HG03442 (cell line): ENCODE measurements at regions not wholly inside any gene's neighbourhood (a gene's known extent, or its start where the extent isn't known, plus 50 kb on each side); places are given as distances from the start of the nearest gene placed in this dataset.

Experiments used
- ATAC-seq: cut with Tn5 transposase; IDR thresholded peaks from one replicate; pipeline ENCODE4 v1.9.1; 2021; ENCODE audit warnings: mild to moderate bottlenecking, moderate library complexity; ENCODE audit not compliant: unreplicated experiment

- ATAC-seq = no peak
These were observed 291.0 kb downstream of the BRD1 start for GRCh38 chr22:49536571-49537131.

- ATAC-seq = no peak
These were observed 292.0 kb downstream of the BRD1 start for GRCh38 chr22:49535527-49536125.

GRCh38 chr22:49535126-49535525, 292.5 kb downstream of the BRD1 start:
- no peak for ATAC-seq

- no peak for ATAC-seq
These were observed 293.3 kb downstream of the BRD1 start for GRCh38 chr22:49534386-49534785.

DNA sequence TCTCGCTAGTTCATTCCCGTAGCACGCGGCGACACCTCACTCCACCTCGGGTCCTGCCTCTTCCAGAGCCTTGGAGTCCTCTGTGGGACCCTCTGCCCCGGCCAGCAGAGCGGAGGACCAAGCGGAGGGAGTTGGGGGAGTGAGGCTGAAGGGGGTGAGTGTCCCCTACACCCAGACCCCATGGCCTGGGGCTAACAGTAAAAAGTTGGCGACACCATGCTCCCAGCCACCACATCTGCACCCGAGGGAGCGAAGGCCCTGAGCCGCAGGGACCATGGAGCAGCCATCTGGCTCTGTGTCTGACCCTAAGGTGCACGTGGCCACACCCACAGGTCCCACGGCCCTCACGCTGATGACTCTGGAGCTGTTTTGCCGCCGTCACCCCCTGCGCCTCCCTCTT, 293.8 kb downstream of the BRD1 start:
- ATAC-seq = no peak

DNA sequence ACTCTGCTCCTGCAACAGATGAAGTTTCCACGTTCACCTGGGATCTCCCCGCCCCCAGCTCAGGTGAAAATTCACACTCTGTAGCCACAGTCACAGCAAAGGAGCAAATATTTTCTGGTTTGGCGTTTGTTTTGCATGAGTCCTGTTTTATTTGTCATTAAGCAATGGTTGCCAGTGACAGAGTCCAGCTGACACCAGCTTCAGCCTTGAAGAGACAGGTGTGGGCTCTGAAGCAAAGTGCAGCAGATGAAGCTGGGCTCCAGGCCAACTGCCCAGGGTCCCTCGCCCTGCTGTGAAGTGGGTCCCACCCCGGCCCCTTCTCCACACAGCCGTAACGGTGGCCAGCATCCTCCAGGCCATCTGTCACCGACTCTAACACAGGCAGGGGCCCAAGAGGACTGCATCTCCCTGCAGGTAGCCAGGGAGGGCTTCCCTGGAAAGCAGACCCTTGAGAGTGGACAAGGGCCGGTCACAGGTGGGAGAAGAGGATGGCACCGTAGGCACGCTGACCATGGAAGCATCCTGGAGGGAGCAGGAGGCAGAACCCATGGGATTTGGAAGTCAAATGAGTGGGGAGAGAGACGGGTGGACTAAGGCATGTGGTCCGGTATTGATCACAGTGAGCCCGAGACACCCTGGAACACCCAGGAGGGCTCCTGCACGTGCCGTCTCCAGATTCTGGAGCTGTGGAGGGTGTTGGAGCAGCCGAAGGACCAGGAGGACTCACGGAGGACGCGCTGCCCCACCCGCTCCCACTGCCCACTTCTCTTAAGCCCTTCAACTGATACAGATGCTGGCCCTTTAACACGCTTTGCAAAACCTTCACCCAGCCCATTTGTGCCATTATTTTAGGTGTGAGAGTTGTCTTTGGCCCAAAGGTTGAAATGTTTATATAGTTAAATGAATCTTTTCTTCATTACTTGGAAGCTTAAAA, 294.5 kb downstream of the BRD1 start:
- no peak for ATAC-seq

DNA sequence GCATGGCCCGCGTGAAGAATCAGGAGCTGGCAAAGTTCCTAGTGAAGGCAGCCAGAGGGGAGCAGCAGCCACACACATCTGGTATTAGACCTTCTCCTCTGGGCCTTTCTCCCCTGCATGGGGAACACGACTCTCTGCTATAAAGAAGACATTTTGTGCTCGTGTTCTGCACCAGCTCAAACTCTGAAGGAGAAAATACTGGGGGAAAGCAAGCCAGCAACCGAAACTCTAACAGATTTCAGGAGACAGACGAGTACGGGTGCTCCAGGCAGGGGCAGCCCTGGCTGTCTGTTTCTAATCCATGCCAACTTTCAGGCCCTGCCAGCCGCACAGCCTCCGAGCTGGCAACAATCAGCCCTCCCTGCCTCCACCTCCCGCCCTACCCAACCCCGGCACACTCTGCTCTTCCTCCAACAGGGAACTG, 296.3 kb downstream of the BRD1 start:
- no peak for ATAC-seq

GRCh38 chr22:49530671-49531367, 296.9 kb downstream of the BRD1 start:
- ATAC-seq = no peak

- ATAC-seq = no peak
These were observed 299.3 kb downstream of the BRD1 start for GRCh38 chr22:49528420-49528720.

DNA sequence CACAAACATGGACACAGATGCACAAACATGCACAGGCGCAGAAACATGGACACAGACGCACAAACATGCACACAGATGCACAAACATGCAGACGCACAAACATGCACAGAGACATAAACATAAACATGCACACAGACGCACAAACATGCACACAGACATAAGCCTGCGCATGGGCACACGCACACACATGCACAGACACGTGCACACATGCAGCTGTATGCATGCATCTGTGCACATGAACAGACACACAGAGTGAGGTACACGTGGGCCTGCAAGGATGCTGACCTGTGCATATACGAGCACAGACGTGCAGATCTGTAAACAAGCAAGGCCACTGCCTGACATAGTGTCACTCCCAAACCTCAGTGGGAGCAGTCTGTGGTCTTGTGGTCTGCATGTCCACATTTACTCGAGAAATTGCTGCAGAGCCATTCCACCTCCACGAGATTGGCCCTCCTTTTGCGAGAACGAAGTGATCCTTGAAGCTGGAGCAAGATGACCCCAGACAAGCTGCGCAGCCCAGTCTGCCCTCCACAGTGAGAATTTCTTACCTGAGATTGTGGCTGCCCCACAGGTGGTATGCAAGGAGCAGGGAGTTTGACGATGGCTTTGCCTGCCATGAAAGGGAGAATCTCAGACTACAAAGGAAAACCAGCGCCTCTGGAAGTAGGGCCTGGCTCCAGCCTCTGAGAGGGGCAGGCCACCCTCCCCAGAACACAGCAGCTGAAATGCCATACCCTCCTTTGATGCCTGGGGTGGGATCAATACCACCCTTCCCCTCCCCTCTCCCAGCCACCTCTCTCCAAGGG, 299.9 kb downstream of the BRD1 start:
- ATAC-seq = no peak

GRCh38 chr22:49525801-49526535, 301.7 kb downstream of the BRD1 start:
- no peak for ATAC-seq

GRCh38 chr22:49525360-49525759, 302.3 kb downstream of the BRD1 start:
- no peak for ATAC-seq

DNA sequence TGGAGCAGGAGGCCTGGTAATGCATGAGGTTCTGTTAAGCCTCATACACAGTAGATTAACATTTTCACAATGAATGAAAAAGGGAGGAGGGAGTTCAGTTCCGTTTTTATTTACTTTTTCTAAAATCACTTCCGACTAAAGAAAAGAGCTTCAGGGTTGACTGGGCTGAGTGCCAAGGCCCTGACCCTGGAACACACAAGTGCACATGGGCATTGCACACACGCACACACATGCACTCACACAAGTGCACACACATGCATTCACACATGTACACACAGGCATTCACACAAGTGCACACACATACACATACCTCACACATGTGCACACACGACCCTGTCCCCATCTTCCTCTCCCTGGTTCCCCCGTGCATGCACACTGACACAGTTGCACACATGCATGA, 303.3 kb downstream of the BRD1 start:
- no peak for ATAC-seq

DNA sequence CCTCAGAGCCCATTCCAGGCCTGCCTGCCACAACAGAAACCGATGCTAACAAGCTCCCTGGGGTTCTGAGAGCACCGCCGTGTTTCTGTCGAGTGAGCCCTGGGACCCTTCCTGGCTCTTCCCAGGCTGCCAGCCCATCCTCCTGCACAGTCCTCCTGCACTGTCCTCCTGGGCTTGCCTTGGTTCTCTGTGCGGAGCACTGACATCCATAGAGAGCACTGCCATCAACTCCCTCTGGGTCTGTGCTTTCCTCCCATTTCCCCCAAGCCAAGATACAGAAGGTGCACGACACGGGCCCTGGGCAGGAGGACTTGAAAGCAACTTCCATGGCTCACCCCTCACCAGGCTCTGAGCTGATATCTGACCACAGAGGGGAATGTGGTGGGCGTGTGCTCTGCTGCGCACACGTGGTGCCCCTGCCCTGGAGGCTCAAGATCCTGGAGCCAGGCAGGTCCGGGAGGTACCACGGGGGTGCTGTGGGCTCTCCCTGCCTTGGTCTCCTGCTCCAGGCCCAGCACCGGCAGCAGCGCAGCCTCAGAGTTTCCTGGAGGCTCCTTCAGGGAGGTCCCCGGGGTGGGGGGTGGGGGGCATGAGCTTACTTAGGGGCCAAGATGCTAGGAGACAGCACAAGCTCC, 304.2 kb downstream of the BRD1 start:
- no peak for ATAC-seq

- ATAC-seq = no peak
These were observed 304.9 kb downstream of the BRD1 start for GRCh38 chr22:49522582-49523373.

DNA sequence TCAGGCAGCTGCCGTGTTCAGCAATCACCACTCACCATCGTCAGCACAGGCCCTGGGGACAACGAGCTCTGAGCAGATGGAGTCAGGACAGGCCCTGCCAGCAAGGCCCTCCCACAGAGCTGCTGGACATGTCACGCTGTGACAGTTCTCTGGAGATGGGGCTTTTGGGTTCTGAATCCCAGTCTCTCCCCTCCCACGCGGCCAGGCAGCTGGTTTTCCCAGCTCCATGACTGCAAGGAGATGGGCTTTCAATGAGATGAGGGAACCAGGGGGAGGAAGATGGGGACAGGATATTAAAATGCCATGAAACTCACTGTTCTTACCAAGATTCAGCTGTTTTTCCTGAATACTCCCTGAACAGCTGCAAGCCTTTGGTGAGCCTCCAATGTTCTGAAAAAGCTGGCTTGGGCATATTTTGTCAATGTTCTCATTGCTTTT, 305.9 kb downstream of the BRD1 start:
- no peak for ATAC-seq

DNA sequence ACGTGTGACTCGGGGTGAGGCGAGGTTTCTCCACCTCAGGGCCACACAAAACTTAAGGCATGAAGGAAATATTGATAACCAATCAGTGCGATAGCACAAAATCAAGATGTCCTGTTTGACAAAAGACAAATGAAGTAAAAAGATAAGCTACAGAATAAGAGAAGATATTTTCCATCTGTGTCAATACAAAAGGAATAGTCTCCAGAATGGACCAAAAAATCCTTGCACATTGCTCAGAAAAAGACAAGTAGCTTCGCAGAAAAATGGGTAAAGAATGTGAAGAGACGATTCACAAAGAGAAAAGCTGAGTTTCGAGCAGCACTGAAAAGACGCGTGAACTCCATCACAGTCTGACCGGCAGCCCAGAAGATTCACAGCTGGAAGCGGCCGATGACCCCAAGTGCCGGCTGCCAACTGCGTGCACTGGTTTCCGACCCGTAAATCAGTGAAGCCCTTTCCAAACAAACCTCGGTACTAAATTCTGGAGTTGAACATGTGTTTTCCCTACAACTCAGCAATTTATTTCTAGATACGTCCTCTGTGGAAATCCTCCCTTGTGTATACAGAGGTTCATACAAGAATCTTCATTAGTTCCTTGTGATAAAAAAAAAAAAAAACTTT, 308.4 kb downstream of the BRD1 start:
- ATAC-seq = no peak

- ATAC-seq = no peak
These were observed 309.2 kb downstream of the BRD1 start for GRCh38 chr22:49518436-49518970.
